NCI-H2107 (cell line): ENCODE measurements at regions not wholly inside any gene's neighbourhood (a gene's known extent, or its start where the extent isn't known, plus 50 kb on each side); places are given as distances from the start of the nearest gene placed in this dataset.
"Not testable (repeated sequence)": the region's sequence is repeated elsewhere in the genome, so short reads cannot be mapped to it uniquely, and the experiment has no call there.

ENCODE experiments used
- DNase-seq: peaks from one replicate; lab custom pipeline; 2025; lab: John Stamatoyannopoulos, UW

DNA sequence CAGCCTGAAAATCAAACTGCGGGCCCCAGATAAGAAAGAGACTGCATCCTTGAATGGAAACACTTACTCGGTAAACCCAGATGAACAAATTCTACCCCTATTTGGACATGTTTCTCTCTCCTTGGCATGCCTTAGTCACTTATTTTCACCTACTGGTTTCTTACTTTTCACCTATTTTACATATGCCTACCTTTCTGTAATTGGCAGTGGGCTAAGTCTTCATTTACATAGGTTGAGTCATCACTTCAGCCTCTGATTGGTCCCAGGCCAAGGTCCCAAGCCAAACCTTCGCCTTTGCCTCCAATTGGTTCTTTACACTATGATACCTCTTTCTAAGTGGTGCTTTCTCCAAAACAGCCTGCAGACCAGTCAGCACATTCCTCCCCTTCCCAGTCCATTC is 111.3 kb downstream of the DYRK2 start:
- no peak for DNase-seq

DNA sequence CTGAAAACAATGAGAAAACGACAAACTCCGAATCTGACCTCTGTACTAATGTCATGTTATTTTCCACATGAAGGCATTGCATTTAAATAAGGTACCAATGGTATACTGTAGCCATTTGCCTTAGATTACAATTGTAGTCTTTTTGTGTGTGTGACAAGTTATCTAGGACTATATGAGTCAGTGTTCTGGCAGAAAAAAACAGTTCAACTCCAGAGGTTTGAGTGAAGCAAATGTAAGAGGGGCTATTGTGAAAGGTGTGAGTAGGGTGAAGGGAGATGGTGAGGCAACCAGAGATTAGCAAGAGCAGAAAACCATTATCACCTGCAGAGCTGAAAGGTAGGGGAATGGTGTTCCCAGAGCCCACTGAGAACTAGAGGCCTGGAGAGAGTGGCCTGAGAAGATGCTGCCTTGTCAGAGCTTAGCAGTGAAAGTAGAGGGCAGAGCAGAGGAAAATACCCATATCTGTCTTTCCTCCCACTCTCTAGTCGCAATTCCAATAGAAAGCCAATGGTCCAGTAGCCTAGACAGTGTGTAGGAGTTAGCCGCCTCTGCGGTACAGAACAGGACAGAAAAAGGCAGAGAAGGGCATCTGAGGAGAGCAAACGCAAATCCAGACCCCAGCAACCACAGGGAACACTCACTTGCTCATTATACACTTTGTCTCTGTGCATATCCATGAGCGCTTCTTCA is 112.2 kb downstream of the DYRK2 start:
- DNase-seq, result no peak

- no peak for DNase-seq
Observed at GRCh38 chr12:67761566-67761965, 113.0 kb downstream of the DYRK2 start.

- DNase-seq, result no peak
Observed at GRCh38 chr12:67764055-67764454, 115.5 kb downstream of the DYRK2 start.

- no peak for DNase-seq
Observed at GRCh38 chr12:67764946-67765619, 116.5 kb downstream of the DYRK2 start.

- DNase-seq, result no peak
Observed at GRCh38 chr12:67765776-67766766, 117.5 kb downstream of the DYRK2 start.

GRCh38 chr12:67772267-67773169 is 124.0 kb downstream of the DYRK2 start:
- DNase-seq, result peak; percentile 34

GRCh38 chr12:67773896-67774295 is 125.4 kb downstream of the DYRK2 start:
- no peak for DNase-seq

GRCh38 chr12:67774983-67775587 is 126.5 kb downstream of the DYRK2 start:
- no peak for DNase-seq

- DNase-seq, result no peak
Observed at GRCh38 chr12:67780580-67781084, 132.1 kb downstream of the DYRK2 start.

- no peak for DNase-seq
Observed at GRCh38 chr12:67782573-67782972, 134.0 kb downstream of the DYRK2 start.

- DNase-seq, result no peak
Observed at GRCh38 chr12:67783393-67783792, 134.8 kb downstream of the DYRK2 start.

DNA sequence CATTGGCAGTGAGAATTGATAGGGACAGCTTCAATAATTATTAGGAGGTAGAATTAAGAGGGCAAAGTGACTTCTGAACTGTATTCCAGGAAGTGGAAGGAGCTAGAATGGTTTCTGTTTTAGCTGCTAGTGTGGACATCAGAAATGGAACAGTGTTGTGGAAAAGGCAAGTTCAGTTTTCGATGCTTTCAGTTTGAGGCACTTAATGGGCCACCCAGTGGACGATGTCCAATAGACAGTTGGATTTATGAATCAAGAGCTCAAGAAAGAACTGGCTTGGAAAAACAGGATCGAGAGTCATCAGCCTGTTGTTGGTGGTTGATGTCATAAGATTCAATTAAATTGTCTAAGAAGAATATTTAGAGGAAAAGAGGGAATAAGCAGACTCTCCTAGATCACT is 136.3 kb downstream of the DYRK2 start:
- no peak for DNase-seq

GRCh38 chr12:67786086-67786485 is 137.5 kb downstream of the DYRK2 start:
- DNase-seq, result no peak

DNA sequence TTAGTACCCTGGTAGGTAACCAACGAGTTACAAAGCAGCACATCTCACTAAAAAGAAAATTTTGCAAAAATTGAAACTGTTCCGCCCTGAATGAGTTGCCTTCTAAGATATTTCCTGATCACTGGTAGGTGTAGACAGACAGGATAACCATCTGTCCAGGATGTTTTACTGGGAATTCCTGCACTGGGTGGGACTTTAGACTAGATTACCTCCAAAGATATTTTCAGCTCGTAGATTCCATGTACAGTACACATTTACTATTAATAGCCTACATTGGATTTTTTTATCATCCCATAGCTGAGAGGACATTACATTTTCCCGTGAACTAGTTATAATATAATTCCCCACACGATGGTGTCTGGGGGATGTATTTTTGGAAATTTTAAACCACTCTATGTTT is 139.6 kb downstream of the DYRK2 start:
- no peak for DNase-seq

DNA sequence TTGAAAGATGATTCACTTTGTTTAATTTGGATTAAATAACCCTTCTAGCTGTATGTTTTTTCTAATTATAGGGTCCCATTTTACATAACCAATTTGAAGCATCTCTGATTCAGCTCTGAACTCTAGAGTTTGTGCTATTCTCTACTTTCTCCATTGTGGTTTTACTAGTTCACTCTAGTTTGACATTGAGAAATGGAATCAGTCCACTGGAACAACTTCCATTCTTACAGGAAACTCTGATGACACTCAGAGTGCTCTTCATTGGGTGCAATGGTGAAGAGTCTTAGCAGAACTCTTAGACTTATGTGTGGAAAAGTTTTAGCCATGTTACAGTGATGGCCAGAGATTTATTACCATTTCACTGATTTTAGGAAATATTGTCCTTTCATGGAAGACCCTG is 140.7 kb downstream of the DYRK2 start:
- DNase-seq, result no peak

DNA sequence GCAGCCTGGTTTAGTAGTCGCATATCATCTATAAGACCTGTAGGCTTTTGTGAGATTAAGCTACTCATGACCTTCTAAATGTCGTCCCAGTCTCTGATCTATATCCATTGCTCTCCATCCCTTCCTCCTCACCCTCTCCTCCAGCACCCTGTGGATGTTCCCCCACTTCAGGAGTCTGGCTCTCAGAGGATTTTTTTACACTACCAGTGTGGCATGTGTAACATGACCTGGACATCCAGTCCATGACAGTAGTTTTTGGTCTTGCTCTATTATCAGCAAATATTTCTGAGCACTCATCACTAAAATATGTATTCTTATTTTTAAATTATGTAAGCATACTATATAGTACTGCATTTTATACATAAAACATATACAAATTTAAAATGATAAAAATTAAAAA is 142.1 kb downstream of the DYRK2 start:
- DNase-seq, result peak; percentile 16

DNA sequence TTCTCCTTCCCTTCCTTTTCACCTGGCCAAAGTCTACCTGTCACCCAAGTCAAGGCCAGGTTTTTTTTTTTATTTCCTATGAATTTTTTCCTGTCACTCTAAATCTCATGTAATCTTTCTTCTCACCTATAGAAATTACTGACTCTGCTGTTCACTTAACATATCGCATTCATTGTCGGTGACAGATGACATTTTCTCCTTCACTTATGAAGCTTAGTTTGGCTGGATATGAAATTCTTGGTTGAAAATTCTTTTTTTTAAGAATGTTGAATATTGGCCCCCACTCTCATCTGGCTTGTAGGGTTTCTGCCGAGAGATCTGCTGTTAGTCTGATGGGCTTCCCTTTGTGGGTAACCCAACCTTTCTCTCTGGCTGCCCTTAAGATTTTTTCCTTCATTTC is 142.8 kb downstream of the DYRK2 start:
- not testable (repeated sequence) for DNase-seq

- no peak for DNase-seq
Observed at GRCh38 chr12:67792185-67792584, 143.6 kb downstream of the DYRK2 start.

GRCh38 chr12:67794161-67794560 is 145.6 kb downstream of the DYRK2 start:
- no peak for DNase-seq

- DNase-seq, result no peak
Observed at GRCh38 chr12:67795236-67795635, 146.7 kb downstream of the DYRK2 start.
